Body of pancreas (tissue), 4 donors: ENCODE measurements at regions not wholly inside any gene's neighbourhood (a gene's known extent, or its start where the extent isn't known, plus 50 kb on each side); places are given as distances from the start of the nearest gene placed in this dataset.

Experiments
- CTCF ChIP-seq, 7 experiments: fragments of 450-650 bp in 4 of 7; fragments of 200-600 bp in 3 of 7; sonication (generic) in 3 of 7; IDR thresholded peaks; one replicate each; pipeline ENCODE4 v1.5.1; 2016 to 2019; ENCODE audit warnings: antibody characterized with exemption in 7 of 7
- POLR2A ChIP-seq, 3 donors: fragments of 450-650 bp; IDR thresholded peaks; one replicate each; pipeline ENCODE4 v1.6.1; 2016; ENCODE audit warnings: antibody characterized with exemption in 3 of 3, mild to moderate bottlenecking in 2 of 3

DNA sequence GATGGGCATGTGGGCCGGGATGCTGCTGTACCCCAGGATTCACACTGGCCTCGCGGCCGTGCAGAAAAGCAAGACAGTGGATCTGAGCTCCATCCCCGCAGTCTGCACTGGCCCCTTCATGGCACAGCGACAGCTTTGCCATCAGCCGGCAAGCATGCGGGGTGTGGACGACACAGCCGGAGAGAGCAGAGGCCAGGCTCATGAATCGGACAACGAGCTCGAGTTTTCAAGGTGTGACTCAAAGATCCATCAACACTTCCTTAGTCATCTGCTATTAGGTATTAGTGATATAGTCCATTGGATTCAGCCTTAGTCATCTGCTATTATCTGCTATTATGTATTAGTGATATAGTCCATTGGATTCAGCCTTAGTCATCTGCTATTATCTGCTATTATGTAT, 254.7 kb downstream of the KLF6 start:
- TF ChIP-seq CTCF (IDR thresholded peaks at IDR 0.05) (no peak), POLR2A (IDR thresholded peaks at IDR 0.05) (no peak)
